ENCODE measurements at regions not wholly inside any gene's neighbourhood (a gene's known extent, or its start where the extent isn't known, plus 50 kb on each side); places are given as distances from the start of the nearest gene placed in this dataset.

DNA sequence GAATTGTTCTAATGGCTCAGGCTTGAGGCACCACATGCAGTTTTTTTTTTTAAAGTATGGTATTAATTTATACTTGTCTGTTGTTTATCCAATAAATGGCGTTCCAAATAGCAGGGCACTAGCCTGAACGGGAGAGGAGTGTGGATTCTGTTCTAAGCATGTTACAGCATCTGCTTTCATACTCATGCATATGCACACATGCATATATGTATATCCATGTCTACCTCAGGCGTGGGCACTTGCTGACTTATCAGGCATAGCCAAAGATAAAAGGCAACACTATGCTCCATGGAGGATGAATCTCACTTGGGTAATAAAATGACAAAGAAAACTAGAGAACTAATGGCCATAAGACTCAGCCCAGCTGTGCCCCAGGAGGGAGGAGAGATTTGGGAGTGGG is 393.8 kb downstream of the GADD45G start:
- DNase-seq: no peak

GRCh38 chr9:89999176-89999533 is 394.3 kb downstream of the GADD45G start:
- DNase-seq: no peak

DNA sequence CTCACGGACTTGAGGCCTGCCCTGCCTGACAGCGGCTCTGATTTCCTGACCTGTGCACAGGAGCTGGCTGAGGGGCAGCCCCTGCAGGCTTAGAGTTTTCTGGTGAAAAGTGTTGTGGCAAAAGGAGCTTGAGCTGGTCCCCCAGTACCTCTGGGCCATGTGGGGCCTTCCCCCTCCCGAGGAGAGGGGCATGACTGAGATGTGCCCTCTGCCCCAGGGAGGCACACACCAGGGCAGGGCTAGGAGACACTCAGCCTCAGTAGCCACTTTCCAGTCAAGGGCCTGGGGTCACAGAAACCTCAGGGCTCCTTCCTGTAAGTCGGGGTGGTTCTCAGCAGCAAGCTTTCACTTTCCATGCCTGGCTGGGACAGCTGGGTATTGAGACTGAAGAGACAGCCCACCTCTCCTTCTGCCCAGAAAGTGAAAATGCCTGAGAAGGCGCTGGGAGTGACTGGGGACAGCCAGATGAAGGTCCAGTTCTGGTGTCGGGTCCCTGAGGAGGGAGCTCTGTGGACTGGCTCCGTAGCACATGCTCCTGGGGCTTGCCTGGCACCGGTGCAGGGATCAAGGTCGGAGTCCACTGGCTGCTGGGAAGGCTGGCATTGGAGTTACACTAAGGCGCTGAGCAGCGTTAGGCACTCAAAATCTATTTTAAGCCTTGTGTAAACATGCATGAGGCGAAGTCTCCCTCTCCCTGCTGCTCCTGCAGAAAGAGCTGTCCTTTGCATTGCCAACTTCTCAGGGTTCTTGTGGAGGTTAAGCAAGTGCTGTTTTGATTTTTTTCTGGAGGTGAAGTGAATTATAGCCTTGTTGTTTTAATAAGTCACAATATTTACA is 394.9 kb downstream of the GADD45G start:
- peak; percentile 54 for DNase-seq

GRCh38 chr9:90000925-90001324 is 396.1 kb downstream of the GADD45G start:
- DNase-seq: no peak

DNA sequence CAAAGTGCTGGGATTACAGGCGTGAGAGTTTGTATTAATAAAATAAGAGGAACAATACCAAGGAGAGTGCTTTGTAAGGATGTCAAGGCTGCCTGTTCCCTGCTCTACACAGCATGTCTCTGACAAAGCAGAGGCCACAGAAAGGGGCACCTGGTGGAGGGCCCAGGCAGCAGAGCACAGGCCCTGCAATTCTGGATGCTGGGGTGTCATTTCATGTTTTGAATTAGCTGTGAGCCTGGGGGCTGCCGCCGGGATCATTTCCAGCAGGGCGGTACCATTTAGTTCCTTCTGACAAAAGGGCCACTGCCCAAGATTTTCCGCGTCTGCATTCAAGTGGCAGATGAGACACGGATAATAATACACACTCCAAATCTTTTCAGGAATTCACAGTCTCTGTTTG is 396.9 kb downstream of the GADD45G start:
- DNase-seq: no peak

DNA sequence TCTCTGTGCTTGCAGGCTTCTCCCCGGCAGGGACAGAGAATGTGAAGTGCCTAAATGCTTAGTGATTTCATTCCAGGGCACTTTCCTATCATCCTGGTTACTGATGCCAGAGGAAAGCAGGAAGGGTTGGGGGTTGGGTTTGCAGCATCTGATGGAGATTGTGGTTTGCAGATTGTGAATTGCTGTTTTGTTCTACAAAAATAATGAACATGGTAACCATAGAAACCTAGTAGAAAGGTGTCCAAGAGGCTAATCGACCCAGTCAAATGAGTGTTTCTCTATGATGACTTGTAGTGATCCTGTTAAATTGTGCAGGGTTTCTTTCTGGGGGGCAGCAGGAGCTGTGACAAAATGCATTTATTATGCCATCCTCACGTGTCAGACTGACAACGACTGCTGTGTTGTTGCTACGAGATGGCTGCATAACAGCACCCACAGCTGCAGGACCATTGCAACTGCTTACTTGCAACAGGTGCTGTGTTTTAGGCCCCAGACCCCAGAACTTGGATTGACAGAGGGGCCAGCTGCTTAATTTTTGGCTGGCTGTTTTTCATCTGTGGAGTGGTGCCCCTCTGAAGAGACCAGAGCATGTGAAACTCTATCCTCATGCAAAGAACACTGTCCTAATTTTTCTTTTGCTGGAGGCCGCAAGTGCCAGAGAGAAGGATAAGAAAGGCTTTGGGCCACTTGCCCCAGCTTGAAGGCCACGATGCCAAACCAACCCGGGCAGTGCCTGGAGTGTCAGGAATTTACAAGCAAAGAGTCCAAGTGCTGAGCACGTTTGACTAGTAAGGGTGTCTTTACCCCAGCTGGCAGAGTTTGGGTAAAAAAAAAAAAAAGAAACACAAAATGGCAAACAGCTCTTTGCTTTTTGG is 397.8 kb downstream of the GADD45G start:
- DNase-seq: peak; percentile 53

GRCh38 chr9:90005388-90005787 is 400.6 kb downstream of the GADD45G start:
- DNase-seq: no peak

- no peak for DNase-seq
Measured at GRCh38 chr9:90007516-90008440, 403.0 kb downstream of the GADD45G start.

DNA sequence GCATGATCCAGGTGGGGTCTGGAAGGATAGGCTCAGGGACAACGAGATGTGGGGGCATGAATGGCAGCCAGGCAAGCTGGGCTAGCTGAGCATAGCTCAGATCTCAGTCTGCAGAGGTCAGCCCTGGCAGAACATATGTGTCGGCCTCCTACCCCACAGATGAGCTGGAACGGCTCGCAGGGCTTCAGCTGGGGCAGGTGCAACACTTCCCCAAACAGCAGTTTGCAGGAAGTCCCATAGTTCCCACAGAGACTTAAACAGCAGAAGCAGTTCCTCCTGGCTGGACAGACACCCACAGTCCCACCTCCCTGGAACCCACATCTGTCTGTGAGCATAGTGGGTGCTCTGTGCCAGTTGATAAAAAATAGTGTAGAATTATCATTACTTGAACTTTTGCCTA is 404.6 kb downstream of the GADD45G start:
- no peak for DNase-seq

DNA sequence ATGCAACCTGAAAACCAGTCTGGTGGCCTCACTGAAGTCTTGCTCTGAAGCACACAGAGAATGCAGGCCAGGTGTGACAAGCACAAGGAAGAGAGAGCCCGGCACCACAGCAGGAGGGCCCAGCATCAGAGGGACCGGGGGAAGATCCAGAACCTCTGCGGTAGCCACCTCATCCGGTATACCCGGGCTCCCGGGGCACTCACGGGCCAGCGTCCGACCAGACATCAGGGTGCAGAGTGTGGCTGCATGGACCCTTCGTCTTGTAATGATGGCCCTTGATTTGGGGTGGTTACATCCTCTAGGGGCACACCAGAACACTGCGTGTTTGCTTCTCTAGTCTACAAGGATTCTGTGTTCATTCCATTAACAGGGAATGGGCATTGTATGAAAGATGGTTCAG is 406.0 kb downstream of the GADD45G start:
- no peak for DNase-seq

DNA sequence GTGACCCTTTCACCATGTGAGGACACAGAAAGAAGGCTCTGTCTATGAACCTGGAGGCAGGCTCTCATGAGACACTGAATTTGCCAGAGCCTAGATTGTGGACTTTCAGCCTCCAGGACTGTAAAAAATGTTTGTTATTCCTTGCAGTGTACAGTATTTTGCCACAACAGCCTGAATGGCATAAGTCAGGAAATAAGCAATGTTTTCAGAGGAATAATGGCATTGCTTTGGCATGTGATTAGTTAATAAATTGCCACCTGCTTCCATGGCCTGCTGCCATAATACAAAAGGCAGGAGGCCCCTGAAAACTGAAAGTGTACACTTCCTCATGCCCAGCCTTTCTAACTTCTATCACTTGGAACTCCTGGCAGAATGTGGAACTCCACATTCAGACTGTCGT is 408.1 kb downstream of the GADD45G start:
- DNase-seq: no peak

GRCh38 chr9:90013778-90014177 is 409.0 kb downstream of the GADD45G start:
- no peak for DNase-seq

GRCh38 chr9:90014421-90014820 is 409.6 kb downstream of the GADD45G start:
- DNase-seq: no peak

DNA sequence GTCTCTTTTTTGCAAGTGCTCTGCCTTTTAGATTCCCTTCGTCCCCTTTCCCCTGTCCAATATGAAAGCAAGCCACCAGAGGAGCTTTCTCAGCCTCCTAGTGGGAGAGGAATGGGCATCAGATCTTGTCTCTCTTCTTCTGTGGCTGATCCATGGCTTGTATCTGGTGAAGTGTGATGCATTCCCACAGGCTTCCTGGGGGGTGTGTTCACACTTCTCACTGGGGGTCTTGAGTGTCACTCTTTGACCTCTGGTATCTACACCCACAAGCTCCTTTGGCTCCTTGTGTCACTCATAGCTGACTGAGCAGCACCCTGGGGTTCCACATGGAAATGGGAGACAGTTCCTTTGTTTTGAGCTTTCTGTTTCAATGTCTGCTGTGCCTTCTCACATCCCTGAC is 411.5 kb downstream of the GADD45G start:
- DNase-seq: no peak

- DNase-seq: no peak
Measured at GRCh38 chr9:90017679-90018078, 412.9 kb downstream of the GADD45G start.

- no peak for DNase-seq
Measured at GRCh38 chr9:90018688-90019087, 413.9 kb downstream of the GADD45G start.

DNA sequence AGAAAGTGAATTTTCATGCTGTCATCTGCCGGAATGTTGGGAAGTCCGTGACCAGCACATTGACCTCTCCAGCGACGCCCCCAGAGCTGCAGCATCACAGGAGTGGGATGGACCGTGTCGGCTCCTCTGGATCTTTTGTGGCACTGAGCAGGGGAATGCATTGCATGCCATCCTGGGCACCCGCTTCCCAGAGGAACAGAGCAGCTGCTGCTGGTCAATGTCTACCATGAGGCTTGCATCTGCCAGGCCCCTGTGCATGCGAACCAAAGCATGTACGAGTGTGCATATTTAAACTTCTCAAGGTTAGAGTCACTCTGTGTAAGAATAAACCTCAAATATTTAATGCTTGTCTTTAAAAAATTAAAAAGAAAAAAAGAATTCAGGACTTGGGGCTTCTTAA is 414.8 kb downstream of the GADD45G start:
- DNase-seq: no peak

- DNase-seq: no peak
Measured at GRCh38 chr9:90020276-90020871, 415.6 kb downstream of the GADD45G start.

GRCh38 chr9:90021216-90021906 is 416.5 kb downstream of the GADD45G start:
- no peak for DNase-seq

DNA sequence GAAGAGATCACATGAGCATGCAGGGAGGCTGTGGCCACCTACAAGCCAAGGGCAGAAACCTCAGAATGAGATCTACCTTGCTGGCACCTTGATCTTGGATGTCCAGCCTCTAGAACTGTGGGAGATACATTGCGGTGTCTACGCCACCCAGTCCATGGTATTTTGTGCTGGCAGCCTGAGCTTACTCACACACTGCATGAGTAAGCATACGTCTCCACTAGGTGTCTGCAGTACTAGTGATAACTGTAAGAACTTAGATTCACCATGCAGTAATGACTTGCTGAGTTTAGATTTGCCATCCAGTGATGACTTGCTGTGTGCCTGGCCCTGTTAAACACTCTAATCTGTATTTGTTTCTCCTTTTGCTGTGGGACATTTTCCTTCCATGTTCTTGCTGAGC is 417.7 kb downstream of the GADD45G start:
- DNase-seq: no peak

- DNase-seq: no peak
Measured at GRCh38 chr9:90023861-90024260, 419.0 kb downstream of the GADD45G start.
